GM21529 (cell line): ENCODE measurements at regions not wholly inside any gene's neighbourhood (a gene's known extent, or its start where the extent isn't known, plus 50 kb on each side); places are given as distances from the start of the nearest gene placed in this dataset.

Source experiments
- ATAC-seq: cut with Tn5 transposase; IDR thresholded peaks from one replicate; pipeline ENCODE4 v1.9.1; 2021; ENCODE audit not compliant: unreplicated experiment

GRCh38 chr2:120828066-120828465, 92.4 kb downstream of the GLI2 start:
- ATAC-seq: no peak

- no peak for ATAC-seq
Measured at GRCh38 chr2:120828829-120829632, 93.4 kb downstream of the GLI2 start.

GRCh38 chr2:120829633-120830025, 94.0 kb downstream of the GLI2 start:
- ATAC-seq: no peak

GRCh38 chr2:120830096-120830830, 94.6 kb downstream of the GLI2 start:
- ATAC-seq: no peak

GRCh38 chr2:120831086-120831485, 95.4 kb downstream of the GLI2 start:
- ATAC-seq: no peak

DNA sequence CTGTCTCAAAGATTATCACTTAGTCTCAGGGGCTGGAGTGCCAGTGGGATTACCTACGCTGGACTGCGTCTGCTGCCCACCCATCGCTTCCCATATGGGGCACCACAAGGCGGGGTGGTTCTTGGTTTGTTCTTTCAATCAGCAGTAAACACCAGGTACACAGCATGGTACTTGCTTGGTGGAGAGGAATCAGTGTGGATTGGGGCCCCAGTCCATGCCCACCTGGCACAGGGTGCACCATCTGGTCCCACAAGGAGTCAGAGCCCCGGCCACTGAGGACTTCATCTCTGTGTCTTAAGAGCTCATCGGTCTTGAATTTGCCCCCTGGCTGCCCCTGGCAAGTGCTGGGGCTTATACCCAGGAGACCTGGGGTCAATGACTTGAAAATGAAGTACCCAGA, 96.2 kb downstream of the GLI2 start:
- ATAC-seq: no peak

GRCh38 chr2:120832296-120833070, 96.8 kb downstream of the GLI2 start:
- no peak for ATAC-seq

- ATAC-seq: no peak
Measured at GRCh38 chr2:120833127-120833675, 97.5 kb downstream of the GLI2 start.

DNA sequence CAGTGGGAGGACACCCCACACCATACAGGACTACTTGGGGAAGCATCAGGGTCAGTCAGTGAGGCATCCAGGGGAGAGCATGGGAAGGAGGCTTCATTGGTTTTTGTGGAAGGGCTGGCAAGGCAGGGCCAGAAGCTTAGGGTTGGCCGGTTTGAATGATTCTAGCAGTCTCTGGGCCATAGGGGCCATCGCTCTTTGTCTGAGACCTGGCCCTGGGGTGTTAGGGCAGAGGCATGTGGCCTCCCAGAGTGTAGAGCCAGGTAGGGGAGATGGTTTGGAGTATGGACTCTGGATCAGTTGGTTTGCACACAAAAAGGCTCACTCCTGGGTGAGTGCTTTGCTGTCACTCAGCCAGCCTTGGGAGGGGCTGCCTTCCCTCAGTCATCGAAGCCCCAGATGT, 98.5 kb downstream of the GLI2 start:
- no peak for ATAC-seq

DNA sequence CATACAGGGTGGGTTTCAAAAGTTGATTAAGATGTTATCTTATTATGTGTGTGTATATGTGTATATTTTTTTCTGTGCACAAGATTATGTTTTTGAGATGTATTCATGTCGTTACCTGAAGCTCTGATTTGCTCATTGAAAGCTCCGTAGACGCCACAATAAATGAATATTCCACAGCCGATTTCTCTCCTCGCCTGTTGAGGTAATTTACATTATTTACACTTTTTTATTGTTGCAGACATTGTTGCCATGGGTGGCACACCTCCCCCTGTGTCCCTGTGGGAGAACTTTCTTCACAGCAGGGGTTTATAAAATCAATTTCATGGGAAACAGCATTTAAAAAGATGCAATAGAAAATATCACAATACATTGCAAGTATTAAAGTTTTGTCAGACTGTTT, 100.6 kb downstream of the GLI2 start:
- ATAC-seq: no peak

- ATAC-seq: no peak
Measured at GRCh38 chr2:120840795-120841487, 105.3 kb downstream of the GLI2 start.

DNA sequence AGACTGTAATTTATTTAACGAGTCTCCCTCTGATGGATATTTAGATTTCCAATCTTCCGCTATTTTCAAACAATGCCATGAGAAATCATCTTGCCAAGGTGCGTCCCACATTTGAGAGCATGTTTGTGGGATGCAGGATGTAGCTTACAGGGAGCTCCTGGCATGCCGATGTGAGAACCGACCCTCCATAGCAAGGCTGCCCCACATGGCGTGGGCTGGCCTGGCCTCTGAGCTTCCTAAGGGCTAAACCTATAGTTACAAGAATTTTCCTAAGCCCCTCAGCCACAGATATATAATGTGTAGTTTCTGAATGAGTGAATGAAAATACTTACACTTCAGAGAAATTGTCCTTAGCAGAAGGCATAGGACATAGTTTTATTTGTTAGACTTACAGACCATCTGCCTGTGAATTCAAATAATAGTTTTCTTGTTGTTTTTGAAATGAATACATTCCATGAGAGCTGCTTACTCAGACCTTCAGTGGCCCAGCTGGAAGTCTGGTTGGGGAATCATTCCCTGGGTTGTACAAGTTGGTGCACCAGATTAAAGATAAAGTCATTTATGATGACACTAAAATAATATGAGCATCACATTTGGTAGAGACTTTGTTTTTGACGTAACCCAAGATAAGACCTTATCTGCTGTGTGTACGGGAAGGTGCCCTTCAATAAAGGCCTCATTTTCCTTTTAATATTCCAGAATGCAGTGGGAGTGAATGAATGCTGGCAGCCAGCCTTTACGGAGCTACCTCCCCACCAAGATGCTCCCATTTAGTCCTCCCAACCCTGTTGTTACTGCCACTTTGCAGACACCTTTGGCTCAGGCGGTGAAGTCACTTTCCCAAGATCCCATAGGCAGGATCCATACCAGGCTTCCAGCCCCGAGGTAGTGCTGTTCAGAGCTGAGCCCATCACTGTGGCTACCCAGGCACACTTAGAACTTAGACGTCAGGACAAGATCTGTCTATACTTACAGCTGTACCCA, 107.1 kb downstream of the GLI2 start:
- no peak for ATAC-seq

- ATAC-seq: no peak
Measured at GRCh38 chr2:120844070-120844738, 108.5 kb downstream of the GLI2 start.

GRCh38 chr2:120845277-120845676, 109.6 kb downstream of the GLI2 start:
- ATAC-seq: no peak

- ATAC-seq: no peak
Measured at GRCh38 chr2:120846406-120847095, 110.9 kb downstream of the GLI2 start.

- ATAC-seq: no peak
Measured at GRCh38 chr2:120847700-120848321, 112.1 kb downstream of the GLI2 start.

DNA sequence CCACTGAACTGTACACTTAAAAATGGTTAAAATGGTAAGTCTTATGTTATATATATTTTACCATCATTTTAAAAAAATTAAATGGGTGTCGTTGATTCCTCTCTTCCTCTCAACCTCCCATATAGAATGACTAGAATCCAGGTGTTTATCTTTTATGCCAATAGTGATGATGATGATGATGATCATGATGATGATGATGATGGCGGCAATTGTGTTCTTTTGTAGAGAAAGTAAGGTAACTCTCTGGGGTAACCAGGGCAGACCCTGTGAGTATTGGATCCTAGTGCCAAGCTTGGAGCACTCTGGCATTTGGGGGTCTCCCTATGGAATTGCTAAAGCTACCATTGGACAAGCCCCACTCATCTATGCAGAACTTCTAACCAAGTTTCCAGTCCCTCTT, 113.6 kb downstream of the GLI2 start:
- no peak for ATAC-seq

- no peak for ATAC-seq
Measured at GRCh38 chr2:120850551-120850950, 114.9 kb downstream of the GLI2 start.
